AG04449 (cell line): ENCODE measurements at regions not wholly inside any gene's neighbourhood (a gene's known extent, or its start where the extent isn't known, plus 50 kb on each side); places are given as distances from the start of the nearest gene placed in this dataset.

ENCODE experiments used
- CTCF ChIA-PET: fragments of 350-600 bp; formaldehyde crosslinking; extraction: SDS; loops from one replicate; lab custom pipeline; 2021; ENCODE audit warnings: antibody characterized with exemption; lab: Yijun Ruan, JAX
- POLR2A ChIA-PET: fragments of 400-600, 350-600 bp; formaldehyde crosslinking; extraction: SDS; loops from one replicate; lab custom pipeline; 2020; ENCODE audit warnings: antibody characterized with exemption, inconsistent platforms; lab: Yijun Ruan, JAX
- DNase-seq: peaks from one replicate; pipeline ENCODE4 v3.0.0-alpha.2; 2010; ENCODE audit warnings: low read depth, low spot score
- H3K4me3 ChIP-seq: 2 replicates; pipeline ENCODE4 v1.5.1; 2011; ENCODE audit warnings: low read depth, mild to moderate bottlenecking, control low read depth, low read length
- CTCF ChIP-seq: IDR thresholded peaks from one replicate; pipeline ENCODE4 v1.5.1; 2011; ENCODE audit warnings: mild to moderate bottlenecking, moderate library complexity, low read length, control low read depth, inconsistent platforms; ENCODE audit not compliant: insufficient read depth; ENCODE audit errors: missing control alignments

- ChIA-PET POLR2A (no interaction called here), CTCF (no interaction called here)
- TF ChIP-seq CTCF, result no peak
- no peak for DNase-seq
- H3K4me3 ChIP-seq, result no peak overlapping the region
Measured at GRCh38 chr1:30008998-30009657, 714.3 kb downstream of the MATN1 start.

GRCh38 chr1:30008372-30008997 is 714.9 kb downstream of the MATN1 start:
- DNase-seq, result no peak
- no peak overlapping the region for H3K4me3 ChIP-seq
- ChIA-PET POLR2A (no interaction called here), CTCF (no interaction called here)
- no peak for TF ChIP-seq CTCF

DNA sequence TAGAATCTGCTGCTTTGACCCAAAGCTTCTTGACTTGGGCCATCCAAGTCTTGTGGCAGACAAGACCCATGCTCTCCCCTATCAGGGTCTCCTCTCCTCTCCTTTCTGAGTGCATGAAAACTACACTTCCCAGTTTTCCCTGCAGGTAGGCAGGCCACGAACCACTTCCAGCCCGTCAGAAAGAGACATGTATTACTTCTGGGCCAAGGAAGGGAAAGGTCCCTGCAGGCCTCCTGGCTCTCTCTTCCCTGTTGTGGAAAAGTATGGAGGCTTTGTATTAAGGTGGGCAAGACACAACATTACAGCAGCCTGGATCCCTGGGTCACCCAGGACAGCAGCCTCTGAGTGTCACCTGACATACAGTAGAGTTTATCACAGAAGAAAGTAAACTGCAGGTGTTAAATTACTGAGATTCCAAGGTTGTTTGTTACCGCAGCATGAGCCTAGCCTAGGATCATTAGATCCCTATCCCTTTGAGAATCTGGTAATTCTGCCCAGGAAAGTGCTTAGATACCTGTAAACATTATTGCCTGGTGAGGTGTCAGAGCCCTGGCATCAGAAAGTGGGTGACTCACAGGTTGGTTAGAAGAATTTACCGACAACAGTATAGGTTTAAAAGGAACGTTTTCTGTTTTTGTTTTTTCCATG is 717.3 kb downstream of the MATN1 start:
- no peak for TF ChIP-seq CTCF
- CTCF ChIA-PET, result no interaction called here
- no peak overlapping the region for H3K4me3 ChIP-seq
- POLR2A ChIA-PET, result no interaction called here
- DNase-seq, result no peak

GRCh38 chr1:30001732-30002039 is 721.7 kb downstream of the MATN1 start:
- ChIA-PET CTCF (no interaction called here), POLR2A (no interaction called here)
- TF ChIP-seq CTCF, result no peak

DNA sequence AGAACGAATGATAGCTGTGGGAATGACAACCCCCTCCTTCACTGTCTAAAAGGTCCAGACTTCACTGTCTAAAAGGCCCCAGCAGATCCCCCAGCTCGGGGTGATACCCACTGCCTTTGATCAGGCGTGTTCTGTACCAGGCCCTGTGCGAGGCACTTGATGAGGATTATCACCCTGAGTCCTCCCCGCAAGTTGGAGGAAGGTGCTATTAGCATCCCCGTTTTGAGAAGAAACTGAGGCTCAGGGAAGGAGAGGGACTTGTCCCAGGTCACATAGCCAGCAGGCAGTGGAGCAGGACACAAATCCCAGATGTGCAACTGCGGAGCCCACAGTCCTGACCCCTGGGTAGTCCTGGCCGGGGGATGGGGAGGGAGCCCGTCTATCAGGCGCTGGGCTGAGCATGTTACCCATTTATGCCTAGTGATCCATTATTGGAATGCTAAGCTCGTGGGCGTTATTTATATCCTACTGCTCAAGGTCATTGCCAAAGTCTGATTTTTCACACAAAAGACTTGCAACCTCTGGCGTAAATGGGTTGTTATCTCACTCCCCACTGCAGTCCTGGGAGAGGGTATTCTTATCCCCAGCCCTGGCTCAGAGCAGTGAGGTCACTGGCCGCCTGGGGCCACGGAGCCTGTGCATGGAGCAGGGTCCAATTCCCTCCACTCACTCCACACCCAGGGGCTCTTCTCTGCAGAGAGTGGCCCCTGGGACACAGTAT is 722.2 kb downstream of the MATN1 start:
- TF ChIP-seq CTCF, result no peak
- CTCF ChIA-PET, result no interaction called here
- no peak for DNase-seq
- POLR2A ChIA-PET, result no interaction called here
- H3K4me3 ChIP-seq, result no peak overlapping the region

More at GRCh38 chr1:30001732-30002039, 721.7 kb downstream of the MATN1 start:
- H3K4me3 ChIP-seq, result no peak overlapping the region
- no peak for DNase-seq

DNA sequence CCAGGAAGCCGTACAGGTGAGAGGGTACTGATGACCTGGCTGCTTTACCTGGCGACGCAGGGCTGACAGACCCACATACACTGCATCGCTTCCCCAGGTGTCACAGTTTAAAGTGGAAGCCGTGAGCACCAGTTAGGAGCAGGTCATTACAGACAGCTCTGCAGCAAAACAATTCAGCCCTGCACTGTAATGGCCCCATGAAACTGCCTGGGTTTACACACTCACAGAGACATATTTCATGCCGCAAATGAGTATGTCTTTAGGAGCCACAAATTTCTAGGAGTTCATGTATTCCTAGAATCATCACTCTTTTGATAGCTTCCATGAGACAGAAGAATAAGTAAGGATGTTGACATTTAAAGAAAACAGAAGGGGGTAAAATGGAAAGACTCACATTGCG is 723.1 kb downstream of the MATN1 start:
- ChIA-PET CTCF (no interaction called here), POLR2A (no interaction called here)
- TF ChIP-seq CTCF, result no peak
- no peak overlapping the region for H3K4me3 ChIP-seq
- no peak for DNase-seq
